ENCODE measurements at regions not wholly inside any gene's neighbourhood (a gene's known extent, or its start where the extent isn't known, plus 50 kb on each side); places are given as distances from the start of the nearest gene placed in this dataset.

GRCh38 chr2:94769733-94770132 is 101.5 kb upstream of the TEKT4 start:
- no peak for TF ChIP-seq AFF4 (CRISPR knock-in tag; IDR thresholded peaks at IDR 0.05; ENCODE audit: borderline replicate concordance)
- TF ChIP-seq, protein P1, sequence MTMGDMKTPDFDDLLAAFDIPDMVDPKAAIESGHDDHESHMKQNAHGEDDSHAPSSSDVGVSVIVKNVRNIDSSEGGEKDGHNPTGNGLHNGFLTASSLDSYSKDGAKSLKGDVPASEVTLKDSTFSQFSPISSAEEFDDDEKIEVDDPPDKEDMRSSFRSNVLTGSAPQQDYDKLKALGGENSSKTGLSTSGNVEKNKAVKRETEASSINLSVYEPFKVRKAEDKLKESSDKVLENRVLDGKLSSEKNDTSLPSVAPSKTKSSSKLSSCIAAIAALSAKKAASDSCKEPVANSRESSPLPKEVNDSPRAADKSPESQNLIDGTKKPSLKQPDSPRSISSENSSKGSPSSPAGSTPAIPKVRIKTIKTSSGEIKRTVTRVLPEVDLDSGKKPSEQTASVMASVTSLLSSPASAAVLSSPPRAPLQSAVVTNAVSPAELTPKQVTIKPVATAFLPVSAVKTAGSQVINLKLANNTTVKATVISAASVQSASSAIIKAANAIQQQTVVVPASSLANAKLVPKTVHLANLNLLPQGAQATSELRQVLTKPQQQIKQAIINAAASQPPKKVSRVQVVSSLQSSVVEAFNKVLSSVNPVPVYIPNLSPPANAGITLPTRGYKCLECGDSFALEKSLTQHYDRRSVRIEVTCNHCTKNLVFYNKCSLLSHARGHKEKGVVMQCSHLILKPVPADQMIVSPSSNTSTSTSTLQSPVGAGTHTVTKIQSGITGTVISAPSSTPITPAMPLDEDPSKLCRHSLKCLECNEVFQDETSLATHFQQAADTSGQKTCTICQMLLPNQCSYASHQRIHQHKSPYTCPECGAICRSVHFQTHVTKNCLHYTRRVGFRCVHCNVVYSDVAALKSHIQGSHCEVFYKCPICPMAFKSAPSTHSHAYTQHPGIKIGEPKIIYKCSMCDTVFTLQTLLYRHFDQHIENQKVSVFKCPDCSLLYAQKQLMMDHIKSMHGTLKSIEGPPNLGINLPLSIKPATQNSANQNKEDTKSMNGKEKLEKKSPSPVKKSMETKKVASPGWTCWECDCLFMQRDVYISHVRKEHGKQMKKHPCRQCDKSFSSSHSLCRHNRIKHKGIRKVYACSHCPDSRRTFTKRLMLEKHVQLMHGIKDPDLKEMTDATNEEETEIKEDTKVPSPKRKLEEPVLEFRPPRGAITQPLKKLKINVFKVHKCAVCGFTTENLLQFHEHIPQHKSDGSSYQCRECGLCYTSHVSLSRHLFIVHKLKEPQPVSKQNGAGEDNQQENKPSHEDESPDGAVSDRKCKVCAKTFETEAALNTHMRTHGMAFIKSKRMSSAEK (CRISPR knock-in tag; IDR thresholded peaks at IDR 0.05; ENCODE audit: borderline replicate concordance): no peak
- TF ChIP-seq, protein P2, sequence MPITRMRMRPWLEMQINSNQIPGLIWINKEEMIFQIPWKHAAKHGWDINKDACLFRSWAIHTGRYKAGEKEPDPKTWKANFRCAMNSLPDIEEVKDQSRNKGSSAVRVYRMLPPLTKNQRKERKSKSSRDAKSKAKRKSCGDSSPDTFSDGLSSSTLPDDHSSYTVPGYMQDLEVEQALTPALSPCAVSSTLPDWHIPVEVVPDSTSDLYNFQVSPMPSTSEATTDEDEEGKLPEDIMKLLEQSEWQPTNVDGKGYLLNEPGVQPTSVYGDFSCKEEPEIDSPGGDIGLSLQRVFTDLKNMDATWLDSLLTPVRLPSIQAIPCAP (CRISPR knock-in tag; IDR thresholded peaks at IDR 0.05): no peak
- no peak for TF ChIP-seq CBFB (CRISPR knock-in tag; IDR thresholded peaks at IDR 0.05; ENCODE audit: low read depth)
- no peak for TF ChIP-seq ATF3 (CRISPR knock-in tag; conservative IDR thresholded peaks at IDR 0.05)
- TF ChIP-seq, protein P3, sequence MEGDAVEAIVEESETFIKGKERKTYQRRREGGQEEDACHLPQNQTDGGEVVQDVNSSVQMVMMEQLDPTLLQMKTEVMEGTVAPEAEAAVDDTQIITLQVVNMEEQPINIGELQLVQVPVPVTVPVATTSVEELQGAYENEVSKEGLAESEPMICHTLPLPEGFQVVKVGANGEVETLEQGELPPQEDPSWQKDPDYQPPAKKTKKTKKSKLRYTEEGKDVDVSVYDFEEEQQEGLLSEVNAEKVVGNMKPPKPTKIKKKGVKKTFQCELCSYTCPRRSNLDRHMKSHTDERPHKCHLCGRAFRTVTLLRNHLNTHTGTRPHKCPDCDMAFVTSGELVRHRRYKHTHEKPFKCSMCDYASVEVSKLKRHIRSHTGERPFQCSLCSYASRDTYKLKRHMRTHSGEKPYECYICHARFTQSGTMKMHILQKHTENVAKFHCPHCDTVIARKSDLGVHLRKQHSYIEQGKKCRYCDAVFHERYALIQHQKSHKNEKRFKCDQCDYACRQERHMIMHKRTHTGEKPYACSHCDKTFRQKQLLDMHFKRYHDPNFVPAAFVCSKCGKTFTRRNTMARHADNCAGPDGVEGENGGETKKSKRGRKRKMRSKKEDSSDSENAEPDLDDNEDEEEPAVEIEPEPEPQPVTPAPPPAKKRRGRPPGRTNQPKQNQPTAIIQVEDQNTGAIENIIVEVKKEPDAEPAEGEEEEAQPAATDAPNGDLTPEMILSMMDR (IDR thresholded peaks at IDR 0.05): no peak
- TF ChIP-seq, protein P4, sequence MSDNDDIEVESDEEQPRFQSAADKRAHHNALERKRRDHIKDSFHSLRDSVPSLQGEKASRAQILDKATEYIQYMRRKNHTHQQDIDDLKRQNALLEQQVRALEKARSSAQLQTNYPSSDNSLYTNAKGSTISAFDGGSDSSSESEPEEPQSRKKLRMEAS (CRISPR knock-in tag; IDR thresholded peaks at IDR 0.05): no peak
- TF ChIP-seq CREM (CRISPR knock-in tag; IDR thresholded peaks at IDR 0.05): no peak
- TF ChIP-seq ATF1 (CRISPR knock-in tag; IDR thresholded peaks at IDR 0.05): no peak
- TF ChIP-seq JUN (CRISPR knock-in tag; IDR thresholded peaks at IDR 0.05): no peak
- TF ChIP-seq FOXP1 (CRISPR knock-in tag; IDR thresholded peaks at IDR 0.05; ENCODE audit: borderline replicate concordance): no peak
- TF ChIP-seq SP1 (CRISPR knock-in tag; conservative IDR thresholded peaks at IDR 0.05): no peak
- TF ChIP-seq ZMAT4 (CRISPR knock-in tag; IDR thresholded peaks at IDR 0.05): no peak
- TF ChIP-seq, protein P5, sequence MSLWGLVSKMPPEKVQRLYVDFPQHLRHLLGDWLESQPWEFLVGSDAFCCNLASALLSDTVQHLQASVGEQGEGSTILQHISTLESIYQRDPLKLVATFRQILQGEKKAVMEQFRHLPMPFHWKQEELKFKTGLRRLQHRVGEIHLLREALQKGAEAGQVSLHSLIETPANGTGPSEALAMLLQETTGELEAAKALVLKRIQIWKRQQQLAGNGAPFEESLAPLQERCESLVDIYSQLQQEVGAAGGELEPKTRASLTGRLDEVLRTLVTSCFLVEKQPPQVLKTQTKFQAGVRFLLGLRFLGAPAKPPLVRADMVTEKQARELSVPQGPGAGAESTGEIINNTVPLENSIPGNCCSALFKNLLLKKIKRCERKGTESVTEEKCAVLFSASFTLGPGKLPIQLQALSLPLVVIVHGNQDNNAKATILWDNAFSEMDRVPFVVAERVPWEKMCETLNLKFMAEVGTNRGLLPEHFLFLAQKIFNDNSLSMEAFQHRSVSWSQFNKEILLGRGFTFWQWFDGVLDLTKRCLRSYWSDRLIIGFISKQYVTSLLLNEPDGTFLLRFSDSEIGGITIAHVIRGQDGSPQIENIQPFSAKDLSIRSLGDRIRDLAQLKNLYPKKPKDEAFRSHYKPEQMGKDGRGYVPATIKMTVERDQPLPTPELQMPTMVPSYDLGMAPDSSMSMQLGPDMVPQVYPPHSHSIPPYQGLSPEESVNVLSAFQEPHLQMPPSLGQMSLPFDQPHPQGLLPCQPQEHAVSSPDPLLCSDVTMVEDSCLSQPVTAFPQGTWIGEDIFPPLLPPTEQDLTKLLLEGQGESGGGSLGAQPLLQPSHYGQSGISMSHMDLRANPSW (CRISPR knock-in tag; conservative IDR thresholded peaks at IDR 0.05; ENCODE audit: low read depth): no peak

All from WTC11 (cell line).